ENCODE measurements at regions not wholly inside any gene's neighbourhood (a gene's known extent, or its start where the extent isn't known, plus 50 kb on each side); places are given as distances from the start of the nearest gene placed in this dataset.

DNA sequence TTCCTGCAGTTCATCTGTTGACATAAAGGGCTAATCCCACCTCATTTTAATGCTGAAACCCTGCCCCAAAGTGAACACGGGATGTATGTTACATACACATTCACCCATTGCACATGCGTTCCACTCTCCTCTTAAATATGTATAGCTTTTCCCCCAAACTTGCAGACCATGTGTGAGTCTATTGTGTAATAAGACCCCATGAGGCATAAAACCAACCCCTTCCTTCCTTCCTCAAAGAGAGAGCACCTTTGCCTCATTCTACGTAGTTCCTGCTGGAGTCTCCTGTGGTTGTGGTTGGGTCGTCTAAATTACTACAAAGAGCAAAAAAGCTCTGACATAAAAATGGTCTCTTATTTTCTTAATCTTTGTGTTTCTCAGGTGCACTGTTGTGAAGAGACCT lies 345.7 kb upstream of the KLF6 start:
- Histone ChIP-seq H3K4me1 (replicated peaks) (peaks cover 19% of the 10 kb centered on the region), H3K27me3 (replicated peaks) (no peaks in the 10 kb centered on the region), H3K27ac (peak overlapping the region; percentile 71; the same call in 1 of the 2 replicates), H3K36me3 (no peaks in the 10 kb centered on the region), H3K4me3 (no peak overlapping the region), H3K9me3 (replicated peaks) (0 out of 2 replicates have a peak, but pooled peaks cover 5% of the 10 kb centered on the region)
- DNase-seq (ENCODE audit: low read depth in 1 of 2, low spot score in 2 of 2): no peak

- H3K9me3 ChIP-seq (replicated peaks): 0 out of 2 replicates have a peak, but pooled peaks cover 6% of the 10 kb centered on the region
- H3K36me3 ChIP-seq: no peaks in the 10 kb centered on the region
- no peaks in the 10 kb centered on the region for H3K27me3 ChIP-seq (replicated peaks)
- H3K4me3 ChIP-seq: no peak overlapping the region
- peaks cover 19% of the 10 kb centered on the region for H3K4me1 ChIP-seq (replicated peaks)
- no peak overlapping the region for H3K27ac ChIP-seq
- DNase-seq (ENCODE audit: low read depth in 1 of 2, low spot score in 2 of 2): no peak
Measured at GRCh38 chr10:4129866-4130477, 345.0 kb upstream of the KLF6 start.

DNA sequence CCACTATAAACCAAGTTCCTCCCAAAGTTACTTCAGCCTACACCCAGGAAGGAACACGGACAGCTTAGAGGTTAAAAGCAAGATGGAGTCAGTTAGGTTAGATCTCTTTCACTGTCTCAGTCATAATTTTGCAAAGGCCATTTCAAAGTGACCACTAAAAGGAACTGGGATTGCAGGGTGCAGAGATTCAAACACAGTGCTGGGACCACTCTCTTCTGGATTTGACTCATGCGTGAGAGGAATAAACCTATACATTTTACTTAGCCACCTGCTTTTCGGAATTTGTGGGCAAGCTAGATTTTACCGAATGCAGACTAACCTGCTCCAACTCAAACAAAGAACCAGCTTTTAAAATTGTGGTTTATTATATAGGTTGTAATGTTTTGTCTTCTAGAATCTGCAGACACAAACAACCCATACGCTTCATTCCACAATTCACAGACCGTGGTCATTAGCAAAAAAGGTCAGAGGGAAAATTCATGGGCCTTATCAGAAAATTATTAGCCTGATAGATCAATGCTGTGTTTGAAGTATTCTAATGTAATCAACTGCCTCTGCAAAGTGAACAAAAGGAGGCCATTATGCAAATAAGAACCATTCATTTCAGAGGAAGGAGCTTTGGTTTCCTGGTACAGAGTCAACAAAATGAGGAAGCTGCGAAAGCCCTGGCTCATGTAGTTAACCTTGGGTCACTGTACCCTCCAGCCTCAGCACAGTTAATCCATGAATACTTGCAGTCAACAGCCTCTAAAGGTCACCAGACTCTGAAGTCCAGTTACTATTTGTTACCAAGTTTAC lies 342.7 kb upstream of the KLF6 start:
- Histone ChIP-seq H3K36me3 (no peaks in the 10 kb centered on the region), H3K27ac (no peak overlapping the region), H3K9me3 (replicated peaks) (0 out of 2 replicates have a peak, but pooled peaks cover 12% of the 10 kb centered on the region), H3K27me3 (replicated peaks) (no peaks in the 10 kb centered on the region), H3K4me3 (no peak overlapping the region), H3K4me1 (replicated peaks) (peaks cover 19% of the 10 kb centered on the region)
- DNase-seq (ENCODE audit: low read depth in 1 of 2, low spot score in 2 of 2): no peak

DNA sequence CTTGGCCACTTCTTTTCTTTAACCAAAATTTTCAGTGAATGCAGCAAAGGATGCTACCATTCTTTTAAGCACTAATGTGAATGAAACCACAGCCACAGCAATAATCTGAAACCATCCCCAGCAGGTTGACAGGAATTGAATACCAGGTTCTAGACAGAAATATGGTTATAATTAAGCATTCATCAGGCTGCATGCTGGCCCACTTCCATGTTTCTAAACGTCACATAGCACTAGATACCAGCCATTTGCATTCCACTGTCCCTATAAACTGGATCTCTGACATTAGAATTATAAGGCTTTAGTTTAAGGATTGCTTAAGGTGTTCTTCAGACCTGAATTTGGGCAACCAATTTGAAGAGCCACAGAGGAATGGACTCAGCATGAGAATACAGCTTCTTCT lies 340.8 kb upstream of the KLF6 start:
- no peak overlapping the region for H3K27ac ChIP-seq
- H3K4me1 ChIP-seq (replicated peaks): peaks cover 4% of the 10 kb centered on the region
- H3K27me3 ChIP-seq (replicated peaks): no peaks in the 10 kb centered on the region
- H3K4me3 ChIP-seq: no peak overlapping the region
- DNase-seq (ENCODE audit: low read depth in 1 of 2, low spot score in 2 of 2): no peak
- no peaks in the 10 kb centered on the region for H3K36me3 ChIP-seq
- H3K9me3 ChIP-seq (replicated peaks): 0 out of 2 replicates have a peak, but pooled peaks cover 12% of the 10 kb centered on the region

- Histone ChIP-seq H3K27ac (no peak overlapping the region), H3K27me3 (replicated peaks) (no peaks in the 10 kb centered on the region), H3K4me1 (replicated peaks) (no peaks in the 10 kb centered on the region), H3K9me3 (replicated peaks) (0 out of 2 replicates have a peak, but pooled peaks cover 12% of the 10 kb centered on the region), H3K4me3 (no peak overlapping the region), H3K36me3 (no peaks in the 10 kb centered on the region)
- DNase-seq (ENCODE audit: low read depth in 1 of 2, low spot score in 2 of 2): no peak
Measured at GRCh38 chr10:4121502-4122380, 336.7 kb upstream of the KLF6 start.

DNA sequence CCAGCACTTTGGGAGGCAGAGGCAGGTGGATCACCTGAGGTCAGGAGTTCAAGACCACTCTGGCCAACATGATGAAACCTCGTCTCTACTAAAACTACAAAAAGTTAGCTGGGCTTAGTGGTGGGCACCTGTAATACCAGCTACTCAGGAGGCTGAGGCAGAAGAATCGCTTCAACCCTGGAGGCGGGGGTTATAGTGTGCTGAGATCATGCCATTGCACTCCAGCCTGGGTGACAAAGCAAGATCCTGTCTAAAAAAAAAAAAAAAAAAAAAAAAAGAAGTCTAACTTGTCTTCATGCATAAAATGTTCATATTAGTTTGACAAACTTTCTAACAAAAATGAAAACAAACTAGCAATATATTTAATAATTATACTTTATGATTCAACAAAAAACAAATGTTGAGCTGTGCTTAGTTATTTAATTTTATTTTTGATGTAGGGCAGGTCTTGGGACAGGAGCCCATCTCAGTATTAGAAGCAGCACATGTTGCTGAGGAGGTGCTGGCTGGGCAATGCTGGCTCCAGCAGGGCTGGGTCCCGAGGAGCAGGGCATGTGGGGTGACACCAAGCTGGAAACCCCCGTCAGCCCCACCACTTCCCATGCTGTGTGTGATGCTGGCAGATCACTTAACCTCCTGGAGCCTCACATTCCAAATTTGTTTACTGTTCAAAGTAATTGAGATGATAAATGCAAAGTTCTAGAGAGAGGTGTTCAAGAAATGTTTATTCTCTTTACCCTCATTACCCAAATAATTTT lies 335.3 kb upstream of the KLF6 start:
- Histone ChIP-seq H3K36me3 (no peaks in the 10 kb centered on the region; the same call in 1 of the 2 replicates), H3K9me3 (replicated peaks) (peaks cover 7% of the 10 kb centered on the region; the same call in 1 of the 2 replicates), H3K4me3 (no peak overlapping the region), H3K27me3 (replicated peaks) (no peaks in the 10 kb centered on the region), H3K4me1 (replicated peaks) (no peaks in the 10 kb centered on the region), H3K27ac (no peak overlapping the region)
- DNase-seq (ENCODE audit: low read depth in 1 of 2, low spot score in 2 of 2): no peak

- no peak for DNase-seq (ENCODE audit: low read depth in 1 of 2, low spot score in 2 of 2)
Measured at GRCh38 chr10:4119107-4119506, 334.1 kb upstream of the KLF6 start.

DNA sequence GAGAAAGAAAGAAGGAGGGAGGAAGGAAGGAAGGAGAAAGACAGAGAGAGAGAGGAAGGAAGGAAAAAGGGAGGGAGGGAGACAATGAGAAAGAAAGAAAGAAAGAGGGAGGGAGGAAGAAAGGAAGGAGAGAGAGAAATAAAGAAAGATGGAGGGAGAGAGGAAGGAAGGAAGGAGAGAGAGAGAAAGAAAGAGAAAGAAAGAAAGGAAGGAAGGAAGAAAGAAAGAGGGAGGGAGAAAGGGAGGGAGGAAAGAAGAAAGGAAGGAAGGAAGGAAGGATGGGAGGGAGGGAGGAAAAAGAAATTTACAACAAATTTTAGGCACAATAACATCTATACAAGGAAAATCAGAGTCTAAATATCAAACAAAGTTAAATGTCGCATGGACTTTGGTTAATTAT lies 332.6 kb upstream of the KLF6 start:
- Histone ChIP-seq H3K4me1 (replicated peaks) (no peaks in the 10 kb centered on the region), H3K36me3 (no peaks in the 10 kb centered on the region; the same call in 1 of the 2 replicates), H3K4me3 (no peak overlapping the region), H3K27ac (no peak overlapping the region), H3K27me3 (replicated peaks) (no peaks in the 10 kb centered on the region), H3K9me3 (replicated peaks) (no peaks in the 10 kb centered on the region; the same call in 1 of the 2 replicates)
- DNase-seq (ENCODE audit: low read depth in 1 of 2, low spot score in 2 of 2): no peak

More at GRCh38 chr10:4119107-4119506, 334.1 kb upstream of the KLF6 start:
- Histone ChIP-seq H3K9me3 (replicated peaks) (no peaks in the 10 kb centered on the region; the same call in 1 of the 2 replicates), H3K4me1 (replicated peaks) (no peaks in the 10 kb centered on the region), H3K36me3 (no peaks in the 10 kb centered on the region; the same call in 1 of the 2 replicates), H3K4me3 (no peak overlapping the region), H3K27me3 (replicated peaks) (no peaks in the 10 kb centered on the region), H3K27ac (no peak overlapping the region)

GRCh38 chr10:4111643-4112042 lies 326.6 kb upstream of the KLF6 start:
- peaks cover 11% of the 10 kb centered on the region for H3K4me1 ChIP-seq (replicated peaks)
- DNase-seq (ENCODE audit: low read depth in 1 of 2, low spot score in 2 of 2): no peak
- no peak overlapping the region for H3K27ac ChIP-seq

GRCh38 chr10:4109469-4109868 lies 324.5 kb upstream of the KLF6 start:
- DNase-seq (ENCODE audit: low read depth in 1 of 2, low spot score in 2 of 2): no peak
- Histone ChIP-seq H3K27ac (no peak overlapping the region), H3K9me3 (replicated peaks) (no peaks in the 10 kb centered on the region), H3K4me3 (no peak overlapping the region), H3K27me3 (replicated peaks) (no peaks in the 10 kb centered on the region), H3K4me1 (replicated peaks) (peaks cover 11% of the 10 kb centered on the region), H3K36me3 (no peaks in the 10 kb centered on the region)

More at GRCh38 chr10:4111643-4112042, 326.6 kb upstream of the KLF6 start:
- Histone ChIP-seq H3K36me3 (no peaks in the 10 kb centered on the region; the same call in 1 of the 2 replicates), H3K9me3 (replicated peaks) (no peaks in the 10 kb centered on the region; the same call in 1 of the 2 replicates), H3K27me3 (replicated peaks) (no peaks in the 10 kb centered on the region), H3K4me3 (no peak overlapping the region)

DNA sequence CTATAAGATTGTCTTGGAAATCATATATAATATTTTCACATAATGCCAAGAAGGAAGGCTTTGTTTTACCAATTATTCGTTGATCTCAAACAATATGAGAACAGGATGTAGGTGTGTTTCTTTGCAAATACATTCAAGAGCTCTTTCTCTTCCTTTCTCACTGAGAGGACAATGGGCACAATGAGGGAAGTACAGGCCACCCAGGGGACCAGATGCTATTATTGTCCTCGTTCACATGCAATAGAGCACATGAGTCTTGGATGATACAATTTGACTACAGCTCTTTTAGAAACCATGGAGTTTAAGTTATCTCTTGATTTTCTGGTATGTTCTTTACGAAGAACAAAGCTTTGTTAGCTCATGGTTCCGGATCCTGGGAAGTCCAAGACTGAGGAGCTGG lies 323.7 kb upstream of the KLF6 start:
- H3K27ac ChIP-seq: peak overlapping the region; percentile 9; the same call in 1 of the 2 replicates
- H3K36me3 ChIP-seq: no peaks in the 10 kb centered on the region
- DNase-seq (ENCODE audit: low read depth in 1 of 2, low spot score in 2 of 2): peak in 1 of 2 experiments; percentile 45
- H3K4me1 ChIP-seq (replicated peaks): peaks cover 11% of the 10 kb centered on the region
- H3K4me3 ChIP-seq: no peak overlapping the region
- H3K9me3 ChIP-seq (replicated peaks): no peaks in the 10 kb centered on the region
- H3K27me3 ChIP-seq (replicated peaks): no peaks in the 10 kb centered on the region

- H3K4me3 ChIP-seq: no peak overlapping the region
- H3K4me1 ChIP-seq (replicated peaks): peaks cover 11% of the 10 kb centered on the region
- DNase-seq (ENCODE audit: low read depth in 1 of 2, low spot score in 2 of 2): no peak
- H3K27ac ChIP-seq: no peak overlapping the region
- no peaks in the 10 kb centered on the region for H3K27me3 ChIP-seq (replicated peaks)
- H3K36me3 ChIP-seq: no peaks in the 10 kb centered on the region
- no peaks in the 10 kb centered on the region for H3K9me3 ChIP-seq (replicated peaks)
Measured at GRCh38 chr10:4107285-4107851, 322.4 kb upstream of the KLF6 start.
